Cardiac muscle cell (in vitro differentiated cells and primary cell): ENCODE measurements at regions not wholly inside any gene's neighbourhood (a gene's known extent, or its start where the extent isn't known, plus 50 kb on each side); places are given as distances from the start of the nearest gene placed in this dataset.

Source experiments
- DNase-seq, 2 donors: peaks; one replicate each; pipeline versions ENCODE4 v3.0.0 to v3.0.0-alpha.2; 2010 to 2017; ENCODE audit warnings: low read depth in 1 of 2, low spot score in 1 of 2
- H3K27ac ChIP-seq: fragments of 200-600 bp; sonication (generic); 2 replicates; pipeline ENCODE4 v1.5.1; 2016
- H3K27me3 ChIP-seq: fragments of 200-600 bp; sonication (generic); 2 replicates; pipeline ENCODE4 v1.6.0; 2016; ENCODE audit warnings: control low read depth
- H3K36me3 ChIP-seq: fragments of 200-600 bp; sonication (generic); 2 replicates; pipeline ENCODE4 v1.5.1; 2016; ENCODE audit warnings: control low read depth
- H3K4me1 ChIP-seq: fragments of 200-600 bp; sonication (generic); 2 replicates; pipeline ENCODE4 v1.8.1; 2017; ENCODE audit warnings: low read depth, mild to moderate bottlenecking, mixed run types
- H3K4me3 ChIP-seq: fragments of 200-600 bp; sonication (generic); 2 replicates; pipeline ENCODE4 v1.5.1; 2016; ENCODE audit warnings: mild to moderate bottlenecking
- H3K9me3 ChIP-seq: fragments of 200-600 bp; sonication (generic); 2 replicates; pipeline ENCODE4 v1.5.1; 2017; ENCODE audit warnings: low read depth, mild to moderate bottlenecking, control low read depth
- TF ChIP-seq, protein P1 (sequence below): IDR thresholded peaks from 2 replicates; pipeline ENCODE4 v1.5.1; 2012; ENCODE audit warnings: low read depth, mild to moderate bottlenecking, low read length

DNA sequence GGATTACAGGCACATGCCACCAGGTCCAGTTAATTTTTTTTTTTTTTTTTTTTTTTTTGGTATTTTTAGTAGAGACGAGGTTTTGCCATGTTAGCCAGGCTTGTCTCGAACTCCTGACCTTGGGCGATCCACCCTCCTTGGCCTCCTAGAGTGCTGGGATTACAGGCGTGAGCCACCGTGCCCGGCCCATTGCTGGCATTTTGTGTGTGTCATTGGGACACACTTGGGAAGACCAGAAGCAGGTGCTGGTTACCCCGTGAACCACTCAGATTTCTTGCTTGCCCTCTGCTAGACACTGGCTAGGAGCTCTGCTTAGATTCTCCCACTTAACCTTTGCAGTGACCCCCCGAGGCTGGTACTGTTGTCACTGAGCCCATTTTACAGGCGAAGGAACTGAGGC lies 229.3 kb downstream of the IRF8 start:
- H3K4me1 ChIP-seq, result no peaks in the 10 kb centered on the region

DNA sequence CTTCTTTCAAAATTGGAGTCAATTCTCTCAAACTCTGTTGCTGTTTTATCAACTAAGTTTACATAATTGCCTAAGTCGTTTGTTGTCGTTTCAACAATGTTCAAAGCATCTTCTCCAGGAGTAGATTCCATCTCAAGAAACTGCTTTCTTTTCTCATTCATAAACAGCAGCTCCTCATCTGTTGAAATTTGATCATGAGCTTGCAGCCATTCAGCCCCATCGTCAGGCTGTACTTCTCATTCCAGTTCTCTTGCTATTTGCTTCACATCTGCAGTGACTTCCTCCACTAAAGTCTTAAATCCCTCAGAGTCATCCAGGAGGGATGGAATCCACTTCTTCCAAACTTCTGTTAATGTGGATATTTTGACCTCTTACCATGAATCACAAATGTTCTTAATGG lies 230.6 kb downstream of the IRF8 start:
- Histone ChIP-seq H3K4me3 (no peak overlapping the region), H3K9me3 (no peaks in the 10 kb centered on the region), H3K36me3 (no peaks in the 10 kb centered on the region), H3K27ac (no peak overlapping the region), H3K27me3 (no peaks in the 10 kb centered on the region), H3K4me1 (no peaks in the 10 kb centered on the region)
- DNase-seq, result no peak
- TF ChIP-seq, protein P1, sequence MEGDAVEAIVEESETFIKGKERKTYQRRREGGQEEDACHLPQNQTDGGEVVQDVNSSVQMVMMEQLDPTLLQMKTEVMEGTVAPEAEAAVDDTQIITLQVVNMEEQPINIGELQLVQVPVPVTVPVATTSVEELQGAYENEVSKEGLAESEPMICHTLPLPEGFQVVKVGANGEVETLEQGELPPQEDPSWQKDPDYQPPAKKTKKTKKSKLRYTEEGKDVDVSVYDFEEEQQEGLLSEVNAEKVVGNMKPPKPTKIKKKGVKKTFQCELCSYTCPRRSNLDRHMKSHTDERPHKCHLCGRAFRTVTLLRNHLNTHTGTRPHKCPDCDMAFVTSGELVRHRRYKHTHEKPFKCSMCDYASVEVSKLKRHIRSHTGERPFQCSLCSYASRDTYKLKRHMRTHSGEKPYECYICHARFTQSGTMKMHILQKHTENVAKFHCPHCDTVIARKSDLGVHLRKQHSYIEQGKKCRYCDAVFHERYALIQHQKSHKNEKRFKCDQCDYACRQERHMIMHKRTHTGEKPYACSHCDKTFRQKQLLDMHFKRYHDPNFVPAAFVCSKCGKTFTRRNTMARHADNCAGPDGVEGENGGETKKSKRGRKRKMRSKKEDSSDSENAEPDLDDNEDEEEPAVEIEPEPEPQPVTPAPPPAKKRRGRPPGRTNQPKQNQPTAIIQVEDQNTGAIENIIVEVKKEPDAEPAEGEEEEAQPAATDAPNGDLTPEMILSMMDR, result no peak

More for the DNA sequence above, 229.3 kb downstream of the IRF8 start:
- Histone ChIP-seq H3K4me3 (no peak overlapping the region), H3K9me3 (no peaks in the 10 kb centered on the region), H3K36me3 (no peaks in the 10 kb centered on the region), H3K27me3 (no peaks in the 10 kb centered on the region), H3K27ac (no peak overlapping the region)
- TF ChIP-seq, protein P1, result no peak
- DNase-seq, result no peak

DNA sequence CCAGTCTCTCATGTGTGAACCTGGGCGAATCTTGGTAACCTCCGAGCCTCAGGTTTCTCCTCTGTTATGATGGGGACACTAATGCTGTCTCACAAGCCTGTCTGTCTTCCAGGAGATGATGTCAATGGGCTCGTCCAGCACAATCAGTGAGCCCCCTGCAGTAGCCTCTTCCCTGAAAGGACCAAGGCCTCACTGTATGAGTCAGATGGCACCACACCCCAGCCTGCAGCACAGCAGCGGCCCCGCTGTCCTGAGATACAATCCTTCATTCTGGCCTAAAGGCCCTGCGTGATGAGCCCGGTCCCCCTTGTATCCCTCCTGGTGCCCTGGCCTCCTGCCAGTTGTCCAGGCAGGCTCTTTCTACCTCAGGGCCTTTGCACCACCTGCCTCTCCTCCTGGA lies 234.4 kb downstream of the IRF8 start:
- peaks cover 14% of the 10 kb centered on the region for H3K4me1 ChIP-seq
- no peak overlapping the region for H3K27ac ChIP-seq
- H3K4me3 ChIP-seq, result no peak overlapping the region
- H3K27me3 ChIP-seq, result no peaks in the 10 kb centered on the region
- no peaks in the 10 kb centered on the region for H3K9me3 ChIP-seq
- no peaks in the 10 kb centered on the region for H3K36me3 ChIP-seq
- TF ChIP-seq, protein P1, result no peak
- no peak for DNase-seq

DNA sequence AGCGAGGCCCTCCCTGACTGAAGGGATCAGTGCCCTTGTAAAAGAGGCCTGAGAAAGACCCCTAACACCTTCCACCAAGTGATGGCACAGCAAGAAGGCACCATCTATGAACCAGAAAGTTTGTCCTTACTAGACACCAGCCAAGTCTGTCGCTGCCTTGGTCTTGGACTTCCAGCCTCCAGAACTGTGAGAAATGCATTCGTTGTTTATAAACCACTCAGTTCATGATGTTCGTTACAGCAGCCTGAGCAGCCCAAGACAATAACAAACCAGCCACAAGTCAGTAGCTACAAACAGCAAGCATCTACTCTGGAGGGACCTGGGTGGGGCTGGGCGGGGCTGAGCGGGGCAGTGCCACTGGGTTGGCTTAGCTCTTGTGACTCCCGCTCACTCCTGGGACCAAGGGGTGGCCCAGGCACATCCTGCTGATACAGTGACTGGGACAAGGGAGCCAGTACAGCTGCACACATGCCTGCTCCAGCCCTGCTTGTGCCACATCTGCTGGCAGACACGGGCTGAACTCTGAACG lies 234.9 kb downstream of the IRF8 start:
- no peaks in the 10 kb centered on the region for H3K36me3 ChIP-seq
- H3K4me1 ChIP-seq, result peaks cover 18% of the 10 kb centered on the region
- no peak overlapping the region for H3K4me3 ChIP-seq
- no peaks in the 10 kb centered on the region for H3K27me3 ChIP-seq
- TF ChIP-seq, protein P1, result no peak
- DNase-seq, result no peak
- no peaks in the 10 kb centered on the region for H3K9me3 ChIP-seq
- no peak overlapping the region for H3K27ac ChIP-seq

DNA sequence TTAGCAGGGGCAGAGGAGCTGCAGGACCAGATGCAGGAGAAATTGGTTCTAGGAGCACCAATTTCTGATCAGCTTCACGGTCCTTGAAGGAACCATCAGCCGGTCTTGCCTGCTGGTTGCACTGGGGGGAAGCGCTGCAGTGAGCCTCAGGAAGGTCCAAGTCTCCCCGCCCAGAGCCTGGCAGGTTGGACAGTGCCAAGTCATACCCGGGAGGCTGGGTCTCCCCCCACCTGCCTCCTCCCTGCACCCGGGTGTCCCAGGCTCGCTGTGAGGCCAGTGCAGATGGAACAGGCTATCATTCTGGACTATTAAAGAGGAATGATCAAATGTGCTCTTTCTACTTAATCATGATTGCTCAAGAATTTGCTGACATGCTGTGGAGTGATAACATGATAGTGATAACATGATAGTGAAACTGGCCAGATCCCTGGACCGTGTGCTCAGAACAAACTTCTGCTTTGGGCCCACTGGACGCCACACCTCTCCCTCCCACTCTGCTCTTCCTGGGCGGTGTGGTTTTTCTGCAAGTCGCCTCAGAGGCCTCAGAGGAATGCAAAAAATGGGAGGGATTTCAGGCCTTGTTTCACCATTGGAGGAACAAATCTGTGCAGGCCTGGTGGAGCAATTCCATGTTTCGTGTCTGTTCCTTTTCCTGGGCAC lies 236.0 kb downstream of the IRF8 start:
- Histone ChIP-seq H3K36me3 (no peaks in the 10 kb centered on the region), H3K9me3 (no peaks in the 10 kb centered on the region), H3K27me3 (no peaks in the 10 kb centered on the region), H3K27ac (no peak overlapping the region), H3K4me3 (no peak overlapping the region), H3K4me1 (peaks cover 18% of the 10 kb centered on the region)
- DNase-seq, result peak; percentile 19 to 63
- TF ChIP-seq, protein P1, result no peak
